Nephron progenitor cell (in vitro differentiated cells): ENCODE measurements at regions not wholly inside any gene's neighbourhood (a gene's known extent, or its start where the extent isn't known, plus 50 kb on each side); places are given as distances from the start of the nearest gene placed in this dataset.

Experiments
- DNase-seq: peaks from one replicate; pipeline ENCODE4 v3.0.0; 2021
- H3K27ac Mint-ChIP-seq: 2 replicates; pipeline ENCODE4 v1.8.0; 2021; ENCODE audit warnings: mild to moderate bottlenecking, moderate library complexity, mixed read lengths
- H3K27me3 Mint-ChIP-seq: 2 replicates; pipeline ENCODE4 v1.8.0; 2021; ENCODE audit warnings: mild to moderate bottlenecking, low read depth, mixed read lengths; ENCODE audit not compliant: poor library complexity
- H3K36me3 Mint-ChIP-seq: 2 replicates; pipeline ENCODE4 v1.8.0; 2021; ENCODE audit warnings: low read depth, mixed read lengths
- H3K4me1 Mint-ChIP-seq: 2 replicates; pipeline ENCODE4 v1.8.0; 2021; ENCODE audit warnings: mixed read lengths
- H3K4me3 Mint-ChIP-seq: 2 replicates; pipeline ENCODE4 v1.8.0; 2021; ENCODE audit warnings: mild to moderate bottlenecking, moderate library complexity, mixed read lengths
- H3K9me3 Mint-ChIP-seq: 2 replicates; pipeline ENCODE4 v1.8.0; 2021; ENCODE audit warnings: mild to moderate bottlenecking, moderate library complexity, mixed read lengths
- TF ChIP-seq, protein P1 (sequence below): fragments of 200-600 bp; sonication (generic); IDR thresholded peaks from 2 replicates; pipeline ENCODE4 v1.5.0; 2021; ENCODE audit warnings: antibody characterized with exemption

DNA sequence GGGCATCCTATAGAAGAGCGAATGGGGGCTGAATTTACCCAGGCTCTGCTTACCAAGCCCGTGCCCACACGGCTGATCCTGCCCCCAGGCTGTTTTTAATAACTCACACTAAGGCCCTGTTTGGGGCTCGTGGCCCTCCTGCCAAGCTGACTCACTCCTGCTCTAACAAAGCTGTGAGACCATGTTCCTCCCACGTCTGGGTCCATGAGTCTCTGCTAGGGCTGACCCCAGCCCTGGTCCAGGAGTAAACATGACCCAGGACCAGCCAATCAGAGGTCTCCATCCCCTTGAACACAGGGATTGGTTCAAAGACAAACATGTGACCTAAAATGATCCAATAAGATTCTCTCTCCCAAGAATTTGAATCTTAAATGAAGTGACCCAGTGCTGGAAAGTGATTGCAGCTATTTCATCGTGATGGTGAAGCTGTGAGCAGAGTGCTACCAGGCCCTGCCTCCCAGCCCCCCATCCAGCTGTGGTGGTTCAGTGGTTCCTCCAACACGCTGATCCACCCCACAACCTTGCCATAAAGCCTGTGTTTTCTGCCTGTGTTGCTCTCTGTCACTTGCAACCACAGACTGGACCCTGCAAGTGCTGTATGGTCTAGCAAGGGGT is 57.2 kb downstream of the C16orf82 start:
- TF ChIP-seq, protein P1, sequence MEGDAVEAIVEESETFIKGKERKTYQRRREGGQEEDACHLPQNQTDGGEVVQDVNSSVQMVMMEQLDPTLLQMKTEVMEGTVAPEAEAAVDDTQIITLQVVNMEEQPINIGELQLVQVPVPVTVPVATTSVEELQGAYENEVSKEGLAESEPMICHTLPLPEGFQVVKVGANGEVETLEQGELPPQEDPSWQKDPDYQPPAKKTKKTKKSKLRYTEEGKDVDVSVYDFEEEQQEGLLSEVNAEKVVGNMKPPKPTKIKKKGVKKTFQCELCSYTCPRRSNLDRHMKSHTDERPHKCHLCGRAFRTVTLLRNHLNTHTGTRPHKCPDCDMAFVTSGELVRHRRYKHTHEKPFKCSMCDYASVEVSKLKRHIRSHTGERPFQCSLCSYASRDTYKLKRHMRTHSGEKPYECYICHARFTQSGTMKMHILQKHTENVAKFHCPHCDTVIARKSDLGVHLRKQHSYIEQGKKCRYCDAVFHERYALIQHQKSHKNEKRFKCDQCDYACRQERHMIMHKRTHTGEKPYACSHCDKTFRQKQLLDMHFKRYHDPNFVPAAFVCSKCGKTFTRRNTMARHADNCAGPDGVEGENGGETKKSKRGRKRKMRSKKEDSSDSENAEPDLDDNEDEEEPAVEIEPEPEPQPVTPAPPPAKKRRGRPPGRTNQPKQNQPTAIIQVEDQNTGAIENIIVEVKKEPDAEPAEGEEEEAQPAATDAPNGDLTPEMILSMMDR, result no peak
- H3K4me3 Mint-ChIP-seq, result no peak overlapping the region

DNA sequence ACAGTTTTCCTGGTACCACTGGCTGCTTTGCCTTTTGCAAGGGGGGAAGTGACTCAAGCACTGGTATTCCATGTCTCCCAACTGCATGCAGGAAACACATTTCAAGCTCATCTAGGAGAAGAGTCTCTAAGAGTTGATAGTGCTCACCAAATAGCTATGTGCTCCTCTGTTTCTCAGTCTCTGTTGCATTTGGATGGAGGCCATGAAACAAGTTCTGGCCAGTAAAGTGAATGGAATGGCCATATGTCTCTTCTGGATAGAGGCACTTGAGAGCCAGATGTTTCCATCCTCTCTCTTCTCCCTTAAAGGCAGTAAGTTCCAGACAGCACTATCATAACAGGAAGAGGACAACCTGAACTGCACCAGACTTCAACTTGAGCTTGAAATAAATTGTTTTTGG is 60.6 kb downstream of the C16orf82 start:
- H3K4me1 Mint-ChIP-seq, result no peaks in the 10 kb centered on the region
- H3K36me3 Mint-ChIP-seq, result no peaks in the 10 kb centered on the region
- TF ChIP-seq, protein P1, result no peak
- H3K9me3 Mint-ChIP-seq, result peaks cover 34% of the 10 kb centered on the region
- no peak overlapping the region for H3K27ac Mint-ChIP-seq
- no peak for DNase-seq
- H3K4me3 Mint-ChIP-seq, result no peak overlapping the region
- peaks cover 13% of the 10 kb centered on the region for H3K27me3 Mint-ChIP-seq

More for the DNA sequence above, 57.2 kb downstream of the C16orf82 start:
- Mint-ChIP-seq H3K4me1 (no peaks in the 10 kb centered on the region), H3K27me3 (peaks cover 13% of the 10 kb centered on the region), H3K9me3 (peaks cover 27% of the 10 kb centered on the region), H3K36me3 (no peaks in the 10 kb centered on the region), H3K27ac (no peak overlapping the region)
- DNase-seq, result no peak

DNA sequence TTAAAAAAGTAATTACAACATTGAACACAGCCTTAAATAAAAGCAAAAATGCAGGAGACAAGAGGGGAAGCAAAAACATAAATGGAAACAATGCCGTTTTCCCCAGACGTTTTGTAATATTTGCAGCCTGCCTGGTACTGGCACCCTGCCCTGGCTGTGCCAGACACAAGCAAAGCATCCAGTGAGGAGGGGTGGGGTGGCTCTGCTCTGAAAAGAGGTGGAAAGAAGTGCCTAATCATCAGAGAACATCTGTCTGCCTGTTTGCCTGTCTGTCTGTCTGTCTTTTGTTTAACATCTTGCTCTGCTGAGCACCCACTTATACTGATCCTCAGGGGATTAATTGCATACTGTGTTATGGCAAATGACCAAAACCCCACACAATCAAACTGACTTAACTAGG is 62.7 kb downstream of the C16orf82 start:
- H3K9me3 Mint-ChIP-seq, result peaks cover 32% of the 10 kb centered on the region
- no peaks in the 10 kb centered on the region for H3K4me1 Mint-ChIP-seq
- H3K4me3 Mint-ChIP-seq, result no peak overlapping the region
- TF ChIP-seq, protein P1, result no peak
- H3K27ac Mint-ChIP-seq, result no peak overlapping the region
- peaks cover 9% of the 10 kb centered on the region for H3K27me3 Mint-ChIP-seq
- DNase-seq, result no peak
- H3K36me3 Mint-ChIP-seq, result no peaks in the 10 kb centered on the region

DNA sequence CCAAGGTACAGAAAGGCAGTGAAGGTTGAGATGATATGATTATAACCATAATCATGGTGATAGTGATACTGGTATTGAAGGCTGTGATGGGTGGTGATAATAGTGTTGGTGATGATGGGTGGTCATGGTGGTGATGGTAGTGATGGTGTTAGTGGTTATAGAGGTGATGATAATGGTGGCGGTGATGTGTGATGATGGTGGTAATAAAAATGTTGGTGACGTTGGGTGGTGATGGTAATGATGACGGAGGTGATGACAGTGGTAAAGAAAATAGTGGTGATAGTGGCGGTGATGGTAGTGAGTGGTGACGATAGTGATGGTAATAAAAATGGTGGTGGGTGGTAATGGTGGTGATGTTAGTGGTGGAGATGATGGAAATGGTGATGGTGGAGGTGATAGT is 65.1 kb upstream of the KDM8 start:
- no peak for DNase-seq
- Mint-ChIP-seq H3K4me3 (no peak overlapping the region), H3K4me1 (peaks cover 4% of the 10 kb centered on the region), H3K27ac (peak overlapping the region; percentile 0), H3K36me3 (peaks cover 7% of the 10 kb centered on the region), H3K27me3 (peaks cover 21% of the 10 kb centered on the region), H3K9me3 (peaks cover 18% of the 10 kb centered on the region)
- TF ChIP-seq, protein P1, result no peak

DNA sequence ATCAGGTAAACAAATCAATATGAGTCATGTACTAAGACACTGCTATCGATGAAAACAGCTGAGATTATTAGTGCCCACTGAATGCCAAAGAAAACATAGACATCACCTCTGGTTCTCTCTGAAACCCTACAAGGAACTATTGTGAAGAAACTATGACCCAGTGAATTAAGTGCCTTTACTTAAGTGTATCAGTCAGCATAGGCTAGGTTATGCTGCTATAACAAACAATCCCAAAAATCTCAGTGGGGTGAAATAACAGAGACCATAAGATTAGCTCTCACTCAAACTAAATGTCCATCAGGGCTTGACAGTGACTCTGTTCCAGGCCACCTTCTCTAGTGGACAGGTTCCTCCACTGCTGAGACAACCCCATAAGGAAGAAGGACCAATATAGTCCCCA is 57.7 kb upstream of the KDM8 start:
- Mint-ChIP-seq H3K36me3 (no peaks in the 10 kb centered on the region), H3K9me3 (peaks cover 22% of the 10 kb centered on the region), H3K4me1 (no peaks in the 10 kb centered on the region), H3K4me3 (no peak overlapping the region), H3K27ac (no peak overlapping the region), H3K27me3 (peaks cover 27% of the 10 kb centered on the region)
- TF ChIP-seq, protein P1, result no peak
- no peak for DNase-seq

DNA sequence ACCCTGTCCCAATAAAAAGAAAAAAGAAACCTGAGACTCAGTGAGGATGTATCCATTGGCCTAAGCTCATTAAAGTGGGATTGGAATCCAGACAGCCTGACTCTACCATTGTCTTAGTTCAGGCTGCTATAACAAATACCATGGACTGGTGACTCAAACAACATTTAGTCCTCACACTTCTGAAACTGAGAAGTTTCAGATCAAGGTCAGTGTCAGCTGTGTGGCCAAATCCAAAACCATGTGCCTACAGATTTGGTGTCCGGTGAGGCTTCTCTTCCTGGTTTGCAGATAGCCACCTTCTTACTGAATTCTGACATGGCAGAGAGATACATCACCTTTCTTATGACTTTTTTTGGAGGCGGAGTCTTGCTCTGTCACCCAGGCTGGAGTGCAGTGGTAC is 53.3 kb upstream of the KDM8 start:
- DNase-seq, result no peak
- Mint-ChIP-seq H3K9me3 (peaks cover 22% of the 10 kb centered on the region), H3K36me3 (no peaks in the 10 kb centered on the region), H3K27me3 (peaks cover 27% of the 10 kb centered on the region), H3K4me3 (no peak overlapping the region), H3K27ac (no peak overlapping the region), H3K4me1 (peaks cover 7% of the 10 kb centered on the region)
- TF ChIP-seq, protein P1, result no peak
